LNCaP clone FGC (cell line): ENCODE measurements at regions not wholly inside any gene's neighbourhood (a gene's known extent, or its start where the extent isn't known, plus 50 kb on each side); places are given as distances from the start of the nearest gene placed in this dataset.

Source experiments
- DNase-seq: peaks from one replicate; pipeline ENCODE4 v3.0.0-alpha.2; 2011; ENCODE audit warnings: low read depth
- H3K4me3 ChIP-seq: 2 replicates; pipeline ENCODE4 v1.5.1; 2011; ENCODE audit warnings: mild to moderate bottlenecking, low read depth, low read length, control low read depth
- TF ChIP-seq, protein P1 (sequence below): IDR thresholded peaks from 2 replicates; pipeline ENCODE4 v1.5.1; 2012; ENCODE audit warnings: mild to moderate bottlenecking; ENCODE audit not compliant: control insufficient read depth, insufficient read depth; ENCODE audit errors: extremely low read depth

DNA sequence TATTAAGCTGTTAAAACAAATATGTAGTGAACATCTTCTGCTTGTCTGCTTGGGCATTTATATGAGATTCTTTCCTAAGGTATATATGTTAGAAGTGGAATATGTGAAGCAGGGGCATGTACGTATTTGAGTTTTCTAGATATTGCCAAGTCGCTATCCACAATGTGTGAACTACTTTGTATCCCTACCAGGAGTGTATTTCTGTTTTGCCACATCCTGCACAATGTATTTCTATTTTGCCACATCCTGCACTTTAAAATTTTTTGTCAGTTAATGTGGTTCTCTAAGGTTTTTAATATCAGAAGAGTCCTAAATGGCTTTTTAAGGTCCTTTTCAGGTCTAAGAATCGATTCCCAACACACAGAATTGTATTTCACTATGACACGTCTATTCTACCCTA, 141.7 kb upstream of the ATP5MC3 start:
- TF ChIP-seq, protein P1, sequence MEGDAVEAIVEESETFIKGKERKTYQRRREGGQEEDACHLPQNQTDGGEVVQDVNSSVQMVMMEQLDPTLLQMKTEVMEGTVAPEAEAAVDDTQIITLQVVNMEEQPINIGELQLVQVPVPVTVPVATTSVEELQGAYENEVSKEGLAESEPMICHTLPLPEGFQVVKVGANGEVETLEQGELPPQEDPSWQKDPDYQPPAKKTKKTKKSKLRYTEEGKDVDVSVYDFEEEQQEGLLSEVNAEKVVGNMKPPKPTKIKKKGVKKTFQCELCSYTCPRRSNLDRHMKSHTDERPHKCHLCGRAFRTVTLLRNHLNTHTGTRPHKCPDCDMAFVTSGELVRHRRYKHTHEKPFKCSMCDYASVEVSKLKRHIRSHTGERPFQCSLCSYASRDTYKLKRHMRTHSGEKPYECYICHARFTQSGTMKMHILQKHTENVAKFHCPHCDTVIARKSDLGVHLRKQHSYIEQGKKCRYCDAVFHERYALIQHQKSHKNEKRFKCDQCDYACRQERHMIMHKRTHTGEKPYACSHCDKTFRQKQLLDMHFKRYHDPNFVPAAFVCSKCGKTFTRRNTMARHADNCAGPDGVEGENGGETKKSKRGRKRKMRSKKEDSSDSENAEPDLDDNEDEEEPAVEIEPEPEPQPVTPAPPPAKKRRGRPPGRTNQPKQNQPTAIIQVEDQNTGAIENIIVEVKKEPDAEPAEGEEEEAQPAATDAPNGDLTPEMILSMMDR = no peak
- no peak for DNase-seq
- H3K4me3 ChIP-seq = no peak overlapping the region

DNA sequence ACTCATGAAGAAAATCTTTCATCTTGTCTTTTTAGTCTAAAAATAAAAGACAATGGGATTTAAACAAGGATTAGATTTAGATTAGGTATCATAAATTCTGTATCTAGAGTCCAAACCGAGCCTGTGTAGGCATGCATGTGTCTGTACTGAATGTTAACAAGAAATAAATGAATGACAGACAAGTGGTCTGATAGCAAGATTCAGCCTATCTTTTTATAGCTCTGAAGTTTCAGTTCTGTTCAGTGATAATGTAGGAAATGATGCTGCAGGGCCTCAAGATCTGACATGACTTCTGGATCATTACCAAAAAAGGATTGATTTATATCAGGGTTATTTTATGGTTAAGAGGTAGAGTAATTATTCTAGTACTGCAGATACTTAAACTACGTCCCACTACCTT, 137.0 kb upstream of the ATP5MC3 start:
- TF ChIP-seq, protein P1 = no peak
- no peak for DNase-seq
- no peak overlapping the region for H3K4me3 ChIP-seq

DNA sequence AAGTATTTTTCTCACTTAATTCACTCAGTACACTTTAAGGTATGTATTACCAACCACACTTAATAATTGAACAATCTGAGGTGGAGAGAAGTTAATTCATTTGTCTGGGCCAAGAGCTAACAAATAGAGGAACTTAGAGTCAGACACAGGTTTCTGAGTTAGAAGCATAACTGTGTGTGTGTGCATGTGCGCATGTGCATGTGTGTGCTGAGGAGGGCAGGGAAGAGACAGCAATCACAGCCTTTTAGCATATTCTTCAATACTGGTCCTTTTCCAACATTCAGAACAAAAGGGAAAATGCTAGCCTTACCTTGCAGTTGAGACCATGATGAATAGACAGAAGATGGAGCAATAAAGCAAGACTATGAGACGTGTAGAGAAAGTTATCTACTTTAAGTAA, 136.2 kb upstream of the ATP5MC3 start:
- no peak for DNase-seq
- TF ChIP-seq, protein P1 = no peak
- no peak overlapping the region for H3K4me3 ChIP-seq

DNA sequence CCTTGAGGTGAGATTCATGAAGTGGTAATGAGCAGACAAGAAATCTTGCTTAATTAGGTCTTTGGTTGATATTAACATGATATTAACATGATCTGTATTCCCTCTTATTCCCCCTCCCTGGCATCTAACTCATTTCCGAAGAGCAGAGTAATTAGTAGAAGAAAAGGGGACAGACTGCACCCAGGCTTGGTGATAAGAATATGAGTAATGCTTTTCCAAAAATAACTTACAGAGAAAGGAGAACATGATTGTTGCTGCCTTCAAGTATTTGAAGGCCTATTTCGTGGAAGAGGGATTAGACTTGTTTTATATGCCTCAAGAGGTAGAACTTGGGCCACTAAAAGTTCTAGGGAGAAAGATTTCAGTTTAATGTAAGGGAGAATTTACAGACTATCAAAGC, 130.6 kb upstream of the ATP5MC3 start:
- no peak for DNase-seq
- no peak overlapping the region for H3K4me3 ChIP-seq
- TF ChIP-seq, protein P1 = no peak

DNA sequence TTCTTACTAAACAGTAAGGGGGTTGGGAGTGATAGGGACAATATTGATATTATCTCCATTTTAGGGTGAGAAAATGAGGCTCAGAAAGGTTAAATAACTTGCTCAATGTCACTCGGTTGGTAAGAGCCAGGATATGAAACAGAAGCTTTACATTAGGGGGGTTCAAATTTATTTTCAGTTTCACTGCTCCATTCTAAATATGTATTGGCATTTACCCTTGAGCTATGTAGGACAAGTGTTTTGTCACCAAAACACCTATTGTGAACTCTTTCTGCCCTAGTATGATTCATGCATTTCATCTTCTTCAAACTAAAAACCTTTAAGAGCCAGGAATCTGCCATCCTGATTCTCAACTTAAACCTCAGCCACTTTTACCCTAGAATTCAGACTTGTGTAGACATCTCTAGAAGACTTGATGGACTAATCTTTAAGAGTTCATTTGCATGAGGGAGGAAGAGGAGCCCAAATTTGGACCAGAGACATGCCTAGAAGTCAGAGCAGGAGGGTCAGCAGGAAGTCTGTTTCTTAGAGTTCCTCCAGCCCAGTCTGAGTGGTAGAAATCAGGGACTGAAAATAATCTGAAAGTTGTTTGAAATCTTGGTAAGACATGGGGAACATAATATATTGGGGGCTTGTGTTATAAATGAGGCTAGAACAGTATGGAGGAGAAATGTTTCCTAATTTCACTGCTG, 129.4 kb upstream of the ATP5MC3 start:
- no peak overlapping the region for H3K4me3 ChIP-seq
- TF ChIP-seq, protein P1 = no peak
- DNase-seq = no peak

DNA sequence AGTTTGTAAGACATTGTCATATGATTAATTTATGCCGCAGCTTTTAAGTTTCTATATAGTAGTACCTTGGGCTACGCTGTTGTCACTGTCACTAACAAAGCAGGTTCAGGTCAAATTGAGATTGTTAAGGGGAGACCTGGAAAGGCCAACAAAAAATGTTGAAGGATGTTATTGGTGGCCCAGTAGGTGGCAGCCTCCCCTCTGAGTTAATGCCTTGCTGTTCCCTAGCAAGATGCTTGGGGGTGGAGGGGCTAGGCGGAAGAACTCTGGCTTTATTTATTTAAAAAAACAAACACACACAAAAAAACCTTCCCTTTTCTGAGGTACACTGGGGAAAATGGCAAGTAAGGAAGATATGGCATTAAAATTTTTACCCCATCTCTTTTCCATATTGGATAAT, 128.3 kb upstream of the ATP5MC3 start:
- DNase-seq = peak; percentile 3
- no peak overlapping the region for H3K4me3 ChIP-seq
- TF ChIP-seq, protein P1 = peak; percentile 64

DNA sequence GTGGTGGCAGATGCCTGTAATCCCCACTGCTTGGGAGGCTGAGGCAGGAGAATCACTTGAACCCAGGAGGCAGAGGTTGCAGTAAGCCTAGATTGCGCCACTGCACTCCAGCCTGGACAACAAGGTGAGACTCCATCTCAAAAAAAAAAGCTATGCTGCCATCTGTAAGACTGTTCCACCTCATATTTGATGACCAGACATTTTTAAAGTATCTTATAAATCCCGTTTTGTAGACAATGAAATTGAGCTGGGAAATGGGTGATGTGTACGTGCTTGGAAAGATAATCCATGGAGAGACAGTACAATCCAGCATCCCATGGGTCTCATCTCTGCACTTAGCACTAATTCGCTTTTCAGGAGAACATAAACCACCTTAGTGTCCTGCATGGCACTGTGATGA, 126.5 kb upstream of the ATP5MC3 start:
- H3K4me3 ChIP-seq = no peak overlapping the region
- DNase-seq = no peak
- TF ChIP-seq, protein P1 = no peak
